Prostate gland (tissue), 2 donors: ENCODE measurements at regions not wholly inside any gene's neighbourhood (a gene's known extent, or its start where the extent isn't known, plus 50 kb on each side); places are given as distances from the start of the nearest gene placed in this dataset.

Experiments used
- POLR2AphosphoS5 ChIP-seq: sonication (generic); formaldehyde crosslinking; IDR thresholded peaks from one replicate; pipeline ENCODE4 v1.6.1; 2017; ENCODE audit warnings: antibody characterized with exemption
- TF ChIP-seq, protein P1 (sequence below), 4 experiments: fragments of 200-600 bp in 2 of 4; fragments of 450-650 bp in 2 of 4; sonication (generic) in 2 of 4; IDR thresholded peaks; 1 replicate in 3 of 4; 2 replicates in 1 of 4; pipeline ENCODE4 v1.5.1; 2016 to 2019; ENCODE audit warnings: antibody characterized with exemption in 4 of 4, mild to moderate bottlenecking in 2 of 4, moderate library complexity in 2 of 4

DNA sequence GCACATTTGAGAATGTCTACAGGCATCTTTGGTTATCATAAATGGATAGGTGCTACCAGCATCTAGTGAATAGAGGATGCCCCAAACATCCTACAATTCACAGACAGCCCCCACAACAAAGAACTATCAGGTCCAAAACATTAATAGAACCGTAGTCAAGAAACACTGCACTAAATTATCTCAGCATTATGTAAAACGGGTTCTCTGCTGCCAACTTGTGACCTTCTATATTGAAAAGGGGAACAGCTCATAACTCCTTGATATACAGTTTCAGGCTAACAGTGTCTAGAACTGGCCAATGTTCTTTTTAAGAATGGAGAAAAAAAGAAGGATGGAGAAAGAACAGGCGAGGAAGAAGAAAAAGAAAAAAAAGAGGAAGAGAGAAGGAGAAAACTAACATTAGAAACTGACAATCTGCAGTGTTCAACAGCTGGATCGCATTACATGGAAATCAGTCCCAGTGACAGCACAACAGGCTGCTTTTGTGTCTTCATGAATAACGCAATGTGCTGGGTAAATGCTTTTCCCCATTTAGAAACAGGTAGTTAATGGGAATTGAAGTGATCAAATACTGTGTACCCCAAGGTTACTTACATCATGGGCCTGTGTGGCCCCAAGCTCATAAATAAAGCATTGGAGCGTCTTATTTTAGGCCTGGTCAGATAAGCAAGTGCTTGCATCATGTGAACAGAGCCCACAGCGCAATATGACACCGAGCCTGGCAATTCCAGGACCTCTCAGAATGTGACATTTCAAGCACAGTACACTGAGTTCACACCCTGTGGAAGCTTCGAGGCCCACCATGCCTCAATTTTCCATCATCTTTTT is 339.5 kb downstream of the DHX15 start:
- TF ChIP-seq, protein P1, sequence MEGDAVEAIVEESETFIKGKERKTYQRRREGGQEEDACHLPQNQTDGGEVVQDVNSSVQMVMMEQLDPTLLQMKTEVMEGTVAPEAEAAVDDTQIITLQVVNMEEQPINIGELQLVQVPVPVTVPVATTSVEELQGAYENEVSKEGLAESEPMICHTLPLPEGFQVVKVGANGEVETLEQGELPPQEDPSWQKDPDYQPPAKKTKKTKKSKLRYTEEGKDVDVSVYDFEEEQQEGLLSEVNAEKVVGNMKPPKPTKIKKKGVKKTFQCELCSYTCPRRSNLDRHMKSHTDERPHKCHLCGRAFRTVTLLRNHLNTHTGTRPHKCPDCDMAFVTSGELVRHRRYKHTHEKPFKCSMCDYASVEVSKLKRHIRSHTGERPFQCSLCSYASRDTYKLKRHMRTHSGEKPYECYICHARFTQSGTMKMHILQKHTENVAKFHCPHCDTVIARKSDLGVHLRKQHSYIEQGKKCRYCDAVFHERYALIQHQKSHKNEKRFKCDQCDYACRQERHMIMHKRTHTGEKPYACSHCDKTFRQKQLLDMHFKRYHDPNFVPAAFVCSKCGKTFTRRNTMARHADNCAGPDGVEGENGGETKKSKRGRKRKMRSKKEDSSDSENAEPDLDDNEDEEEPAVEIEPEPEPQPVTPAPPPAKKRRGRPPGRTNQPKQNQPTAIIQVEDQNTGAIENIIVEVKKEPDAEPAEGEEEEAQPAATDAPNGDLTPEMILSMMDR (IDR thresholded peaks at IDR 0.05) = no peak
- no peak for TF ChIP-seq POLR2AphosphoS5
